RWPE1 (cell line): ENCODE measurements at regions not wholly inside any gene's neighbourhood (a gene's known extent, or its start where the extent isn't known, plus 50 kb on each side); places are given as distances from the start of the nearest gene placed in this dataset.

Experiments used
- CTCF ChIA-PET: fragments of 350-600 bp; sonication (Branson Sonifier 250); formaldehyde crosslinking; extraction: SDS; loops from one replicate; lab custom pipeline; 2021; lab: Yijun Ruan, JAX
- POLR2A ChIA-PET: fragments of 400-600 bp; formaldehyde crosslinking; extraction: SDS; loops from one replicate; lab custom pipeline; 2020; ENCODE audit warnings: antibody characterized with exemption; ENCODE audit not compliant: low non-redundant PET; lab: Yijun Ruan, JAX
- DNase-seq: peaks from one replicate; pipeline ENCODE4 v3.0.0; 2012; ENCODE audit warnings: low spot score
- H3K27ac ChIP-seq: fragments of 450-650 bp; 2 replicates; pipeline ENCODE4 v1.5.1; 2017
- CTCF ChIP-seq: fragments of 450-650 bp; conservative IDR thresholded peaks from 2 replicates; pipeline ENCODE4 v1.5.1; 2017; ENCODE audit warnings: low read depth, mild to moderate bottlenecking

GRCh38 chr16:85361441-85362118 is 249.3 kb upstream of the CIBAR2 start:
- DNase-seq, result no peak
- CTCF ChIA-PET, result interaction anchor here (0.6 to 1.6 kb wide), 3 partner anchors 11 to 104 kb away, joined by 3 to 6 read pairs (median 3); no protein-coding TSS in a partner anchor
- POLR2A ChIA-PET, result no interaction called here
- no peak for TF ChIP-seq CTCF
- peak overlapping the region; percentile 95 for H3K27ac ChIP-seq

DNA sequence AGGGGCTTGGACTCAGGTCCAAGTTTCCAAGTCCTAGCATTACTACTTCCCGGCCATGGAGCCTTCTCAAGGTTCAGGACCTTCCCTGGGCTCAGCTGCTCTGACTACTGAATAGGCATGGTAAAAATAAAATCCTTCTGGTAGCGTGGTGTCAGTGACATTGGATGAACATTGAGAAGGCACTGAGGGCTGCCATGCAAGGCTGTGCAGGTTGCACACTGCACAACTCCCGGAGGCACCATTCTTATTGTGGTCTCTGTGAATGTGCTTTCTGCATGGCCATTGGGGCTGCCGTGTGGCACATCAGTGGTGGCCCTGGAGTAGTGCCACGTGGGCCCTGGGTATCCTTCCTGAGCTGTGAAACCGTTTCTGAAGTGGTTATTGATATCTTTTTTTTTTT is 250.2 kb upstream of the CIBAR2 start:
- TF ChIP-seq CTCF, result no peak
- H3K27ac ChIP-seq, result peak overlapping the region; percentile 95
- POLR2A ChIA-PET, result interaction anchor here (0.7 kb wide), 1 partner anchor 68 kb away, joined by 8 read pairs; no protein-coding TSS in a partner anchor
- CTCF ChIA-PET, result interaction anchor here (0.6 to 1.6 kb wide), 2 partner anchors 11 to 15 kb away, joined by 3 to 6 read pairs; no protein-coding TSS in a partner anchor
- DNase-seq, result no peak

- TF ChIP-seq CTCF, result no peak
- DNase-seq, result no peak
- H3K27ac ChIP-seq, result peak overlapping the region; percentile 95
- POLR2A ChIA-PET, result no interaction called here
- CTCF ChIA-PET, result no interaction called here
Observed at GRCh38 chr16:85363427-85363826, 249.7 kb upstream of the GSE1 start.

GRCh38 chr16:85363881-85364280 is 249.2 kb upstream of the GSE1 start:
- no peak for DNase-seq
- TF ChIP-seq CTCF, result no peak
- ChIA-PET POLR2A (no interaction called here), CTCF (no interaction called here)
- peak overlapping the region; percentile 95 for H3K27ac ChIP-seq

GRCh38 chr16:85364323-85365040 is 248.6 kb upstream of the GSE1 start:
- no peak for DNase-seq
- no peak for TF ChIP-seq CTCF
- CTCF ChIA-PET, result no interaction called here

GRCh38 chr16:85365120-85365519 is 248.0 kb upstream of the GSE1 start:
- POLR2A ChIA-PET, result no interaction called here
- peak; percentile 54 for DNase-seq
- H3K27ac ChIP-seq, result peak overlapping the region; percentile 95
- CTCF ChIA-PET, result interaction anchor here (0.6 to 1.9 kb wide), 2 partner anchors 32 to 160 kb away, joined by 3 to 12 read pairs; no protein-coding TSS in a partner anchor
- no peak for TF ChIP-seq CTCF

More at GRCh38 chr16:85364323-85365040, 248.6 kb upstream of the GSE1 start:
- peak overlapping the region; percentile 95 for H3K27ac ChIP-seq
- POLR2A ChIA-PET, result no interaction called here
